ENCODE measurements at regions not wholly inside any gene's neighbourhood (a gene's known extent, or its start where the extent isn't known, plus 50 kb on each side); places are given as distances from the start of the nearest gene placed in this dataset.

- Histone ChIP-seq H3K27ac (ENCODE audit: low read length) (no peak overlapping the region), H3K27me3 (ENCODE audit: control insufficient read depth, insufficient read depth, low read length) (no peaks in the 10 kb centered on the region; the same call in 1 of the 2 replicates), H3K4me1 (ENCODE audit: control insufficient read depth, insufficient read depth, low read length) (no peaks in the 10 kb centered on the region), H3K9me3 (ENCODE audit: control insufficient read depth, insufficient read depth, low read length) (no peaks in the 10 kb centered on the region), H3K4me3 (ENCODE audit: low read length) (no peak overlapping the region), H3K36me3 (ENCODE audit: control insufficient read depth, insufficient read depth, low read length) (no peaks in the 10 kb centered on the region)
- no peak for DNase-seq (ENCODE audit: low read depth, low spot score)
- WGBS (ENCODE audit: insufficient coverage, insufficient read length): no CpG with 5 or more reads among the region's 1 CpG
Observed at GRCh38 chr5:93660677-93661076, 77.7 kb downstream of the NR2F1 start.

- Histone ChIP-seq H3K36me3 (ENCODE audit: control insufficient read depth, insufficient read depth, low read length) (no peaks in the 10 kb centered on the region), H3K4me1 (ENCODE audit: control insufficient read depth, insufficient read depth, low read length) (no peaks in the 10 kb centered on the region), H3K4me3 (ENCODE audit: low read length) (no peak overlapping the region), H3K27ac (ENCODE audit: low read length) (no peak overlapping the region), H3K27me3 (ENCODE audit: control insufficient read depth, insufficient read depth, low read length) (no peaks in the 10 kb centered on the region; the same call in 1 of the 2 replicates), H3K9me3 (ENCODE audit: control insufficient read depth, insufficient read depth, low read length) (no peaks in the 10 kb centered on the region)
- no peak for DNase-seq (ENCODE audit: low read depth, low spot score)
Observed at GRCh38 chr5:93658044-93658443, 75.0 kb downstream of the NR2F1 start.

- H3K36me3 ChIP-seq (ENCODE audit: control insufficient read depth, insufficient read depth, low read length): no peaks in the 10 kb centered on the region
- no peak overlapping the region for H3K4me3 ChIP-seq (ENCODE audit: low read length)
- H3K4me1 ChIP-seq (ENCODE audit: control insufficient read depth, insufficient read depth, low read length): no peaks in the 10 kb centered on the region
- WGBS (ENCODE audit: insufficient coverage, insufficient read length): no CpG with 5 or more reads among the region's 2 CpGs
- no peak for DNase-seq (ENCODE audit: low read depth, low spot score)
- H3K27me3 ChIP-seq (ENCODE audit: control insufficient read depth, insufficient read depth, low read length): no peaks in the 10 kb centered on the region; the same call in 1 of the 2 replicates
- no peak overlapping the region for H3K27ac ChIP-seq (ENCODE audit: low read length)
- H3K9me3 ChIP-seq (ENCODE audit: control insufficient read depth, insufficient read depth, low read length): no peaks in the 10 kb centered on the region
Observed at GRCh38 chr5:93654676-93655075, 71.7 kb downstream of the NR2F1 start.

GRCh38 chr5:93653716-93654115 lies 70.7 kb downstream of the NR2F1 start:
- H3K4me3 ChIP-seq (ENCODE audit: low read length): no peak overlapping the region
- WGBS (ENCODE audit: insufficient coverage, insufficient read length): no CpG with 5 or more reads among the region's 1 CpG

GRCh38 chr5:93649234-93649900 lies 66.3 kb downstream of the NR2F1 start:
- no CpG with 5 or more reads among the region's 1 CpG for WGBS (ENCODE audit: insufficient coverage, insufficient read length)
- Histone ChIP-seq H3K27ac (ENCODE audit: low read length) (no peak overlapping the region), H3K4me1 (ENCODE audit: control insufficient read depth, insufficient read depth, low read length) (no peaks in the 10 kb centered on the region), H3K27me3 (ENCODE audit: control insufficient read depth, insufficient read depth, low read length) (no peaks in the 10 kb centered on the region), H3K36me3 (ENCODE audit: control insufficient read depth, insufficient read depth, low read length) (no peaks in the 10 kb centered on the region), H3K4me3 (ENCODE audit: low read length) (no peak overlapping the region), H3K9me3 (ENCODE audit: control insufficient read depth, insufficient read depth, low read length) (no peaks in the 10 kb centered on the region)
- DNase-seq (ENCODE audit: low read depth, low spot score): no peak

More at GRCh38 chr5:93653716-93654115, 70.7 kb downstream of the NR2F1 start:
- no peaks in the 10 kb centered on the region for H3K4me1 ChIP-seq (ENCODE audit: control insufficient read depth, insufficient read depth, low read length)
- no peaks in the 10 kb centered on the region for H3K27me3 ChIP-seq (ENCODE audit: control insufficient read depth, insufficient read depth, low read length)
- H3K27ac ChIP-seq (ENCODE audit: low read length): no peak overlapping the region
- no peaks in the 10 kb centered on the region for H3K36me3 ChIP-seq (ENCODE audit: control insufficient read depth, insufficient read depth, low read length)
- H3K9me3 ChIP-seq (ENCODE audit: control insufficient read depth, insufficient read depth, low read length): no peaks in the 10 kb centered on the region
- no peak for DNase-seq (ENCODE audit: low read depth, low spot score)

- no CpG with 5 or more reads among the region's 2 CpGs for WGBS (ENCODE audit: insufficient coverage, insufficient read length)
- Histone ChIP-seq H3K4me1 (ENCODE audit: control insufficient read depth, insufficient read depth, low read length) (no peaks in the 10 kb centered on the region), H3K27ac (ENCODE audit: low read length) (no peak overlapping the region), H3K27me3 (ENCODE audit: control insufficient read depth, insufficient read depth, low read length) (no peaks in the 10 kb centered on the region), H3K36me3 (ENCODE audit: control insufficient read depth, insufficient read depth, low read length) (no peaks in the 10 kb centered on the region), H3K4me3 (ENCODE audit: low read length) (no peak overlapping the region), H3K9me3 (ENCODE audit: control insufficient read depth, insufficient read depth, low read length) (no peaks in the 10 kb centered on the region)
- no peak for DNase-seq (ENCODE audit: low read depth, low spot score)
Observed at GRCh38 chr5:93644760-93645159, 61.7 kb downstream of the NR2F1 start.
